Keratinocyte (primary cell): ENCODE measurements at regions not wholly inside any gene's neighbourhood (a gene's known extent, or its start where the extent isn't known, plus 50 kb on each side); places are given as distances from the start of the nearest gene placed in this dataset.

Experiments
- DNase-seq: peaks from one replicate; pipeline ENCODE4 v3.0.0-alpha.2; 2011; ENCODE audit warnings: low read depth, missing footprints, low spot score
- FAIRE-seq: peaks from 2 replicates; lab custom pipeline; 2011; peaks lifted over from hg19 to GRCh38; lab: Jason Lieb, UNC
- H2AFZ ChIP-seq: 2 replicates; pipeline ENCODE4 v1.6.0; 2012; ENCODE audit warnings: low read length, control low read depth, inconsistent platforms; ENCODE audit not compliant: control insufficient read depth
- H3K27ac ChIP-seq: 2 replicates; pipeline ENCODE4 v1.5.1; 2011; ENCODE audit warnings: low read length; ENCODE audit not compliant: control insufficient read depth, insufficient read depth
- H3K27me3 ChIP-seq: 3 replicates; pipeline ENCODE4 v1.6.0; 2011; ENCODE audit warnings: low read length; ENCODE audit not compliant: control insufficient read depth, insufficient read depth; ENCODE audit errors: extremely low read depth
- H3K36me3 ChIP-seq, 2 experiments: 2 replicates in 1 of 2; 3 replicates in 1 of 2; pipeline ENCODE4 v1.5.1; 2011; ENCODE audit warnings: low read length in 2 of 2, mild to moderate bottlenecking in 1 of 2; ENCODE audit not compliant: control insufficient read depth in 2 of 2, insufficient read depth in 2 of 2; ENCODE audit errors: extremely low read depth in 1 of 2
- H3K4me1 ChIP-seq: 3 replicates; pipeline ENCODE4 v1.5.1; 2011; ENCODE audit warnings: low read length; ENCODE audit not compliant: control insufficient read depth, insufficient read depth; ENCODE audit errors: extremely low read depth
- H3K4me2 ChIP-seq: 3 replicates; pipeline ENCODE4 v1.6.0; 2011; ENCODE audit warnings: low read depth, low read length; ENCODE audit not compliant: control insufficient read depth, insufficient read depth; ENCODE audit errors: extremely low read depth
- H3K4me3 ChIP-seq, 3 experiments: fragments of 200-600 bp in 1 of 3; sonication (generic) in 1 of 3; 2 replicates in 2 of 3; 3 replicates in 1 of 3; pipeline ENCODE4 v1.5.1; 2011 to 2016; ENCODE audit warnings: low read length in 3 of 3, mild to moderate bottlenecking in 3 of 3, control low read depth in 2 of 3, inconsistent platforms in 1 of 3, low read depth in 1 of 3, mixed read lengths in 1 of 3, mixed run types in 1 of 3, moderate library complexity in 1 of 3; ENCODE audit not compliant: control insufficient read depth in 2 of 3, insufficient read depth in 2 of 3; ENCODE audit errors: extremely low read depth in 1 of 3
- H3K79me2 ChIP-seq: 2 replicates; pipeline ENCODE4 v1.6.0; 2012; ENCODE audit warnings: low read length; ENCODE audit not compliant: control insufficient read depth, insufficient read depth
- H3K9ac ChIP-seq: 3 replicates; pipeline ENCODE4 v1.6.0; 2011; ENCODE audit warnings: low read length; ENCODE audit not compliant: control insufficient read depth, insufficient read depth; ENCODE audit errors: extremely low read depth
- H3K9me1 ChIP-seq: 3 replicates; pipeline ENCODE4 v1.6.0; 2011; ENCODE audit warnings: low read length; ENCODE audit not compliant: control insufficient read depth, insufficient read depth; ENCODE audit errors: extremely low read depth
- H3K9me3 ChIP-seq: 2 replicates; pipeline ENCODE4 v1.5.1; 2012; ENCODE audit warnings: low read depth, low read length; ENCODE audit not compliant: control insufficient read depth
- H4K20me1 ChIP-seq: 3 replicates; pipeline ENCODE4 v1.6.0; 2011; ENCODE audit warnings: low read length; ENCODE audit not compliant: control insufficient read depth, insufficient read depth; ENCODE audit errors: extremely low read depth
- CTCF ChIP-seq, 3 experiments: IDR thresholded peaks in 1 of 3; conservative IDR thresholded peaks in 1 of 3; optimal IDR thresholded peaks in 1 of 3; 2 replicates in 2 of 3; 3 replicates in 1 of 3; pipeline versions ENCODE3 to v1.5.1; 2011; ENCODE audit warnings: low read length in 3 of 3, mild to moderate bottlenecking in 3 of 3, moderate library complexity in 2 of 3, control low read depth in 1 of 3, inconsistent platforms in 1 of 3; ENCODE audit not compliant: insufficient read depth in 2 of 3; ENCODE audit errors: extremely low read depth in 1 of 3
- EZH2 ChIP-seq: IDR thresholded peaks from one replicate; pipeline ENCODE4 v1.6.1; 2012; ENCODE audit warnings: inconsistent platforms, mild to moderate bottlenecking, low read length, moderate library complexity
- dilution Hi-C: fragments of 300-500 bp; cut with MboI; formaldehyde crosslinking; loops from one replicate; pipeline ENCODE4 v1.7.0; 2020; ENCODE audit warnings: low sequenced_read_pairs; ENCODE audit not compliant: extremely low pct_ligation_motif_present

- FAIRE-seq = no peak
- TF ChIP-seq EZH2 (no peak), CTCF (optimal IDR thresholded peaks at IDR 0.05 in 1 of 3, IDR thresholded peaks at IDR 0.05 in 1 of 3, conservative IDR thresholded peaks at IDR 0.05 in 1 of 3; ENCODE audit: extremely low read depth in 1 of 3, insufficient read depth in 2 of 3, low read length in 3 of 3) (no peak)
- dilution Hi-C loops = no loop called here
Observed at GRCh38 chr7:54330216-54330800, 211.9 kb upstream of the VSTM2A start.

GRCh38 chr7:54331311-54331710 lies 210.9 kb upstream of the VSTM2A start:
- dilution Hi-C loops = no loop called here

More at GRCh38 chr7:54330216-54330800, 211.9 kb upstream of the VSTM2A start:
- no peaks in the 10 kb centered on the region for H4K20me1 ChIP-seq
- H3K4me3 ChIP-seq = no peak overlapping the region
- H2AFZ ChIP-seq = no peak overlapping the region
- H3K4me1 ChIP-seq = no peaks in the 10 kb centered on the region
- H3K36me3 ChIP-seq = no peaks in the 10 kb centered on the region
- no peaks in the 10 kb centered on the region for H3K9me3 ChIP-seq
- no peak overlapping the region for H3K4me2 ChIP-seq
- H3K9ac ChIP-seq = no peak overlapping the region
- H3K27ac ChIP-seq = no peak overlapping the region
- no peak for DNase-seq
- peaks cover 8% of the 10 kb centered on the region for H3K27me3 ChIP-seq
- H3K9me1 ChIP-seq = no peaks in the 10 kb centered on the region
- H3K79me2 ChIP-seq = no peaks in the 10 kb centered on the region

More at GRCh38 chr7:54331311-54331710, 210.9 kb upstream of the VSTM2A start:
- Histone ChIP-seq H3K79me2 (no peaks in the 10 kb centered on the region), H3K27ac (no peak overlapping the region), H3K9me1 (no peaks in the 10 kb centered on the region), H3K4me2 (no peak overlapping the region), H3K9me3 (no peaks in the 10 kb centered on the region), H3K9ac (no peak overlapping the region), H3K36me3 (no peaks in the 10 kb centered on the region), H3K4me1 (no peaks in the 10 kb centered on the region), H3K4me3 (no peak overlapping the region), H2AFZ (no peak overlapping the region), H4K20me1 (no peaks in the 10 kb centered on the region), H3K27me3 (peaks cover 8% of the 10 kb centered on the region)
- DNase-seq = no peak
- no peak for TF ChIP-seq CTCF (optimal IDR thresholded peaks at IDR 0.05 in 1 of 3, IDR thresholded peaks at IDR 0.05 in 1 of 3, conservative IDR thresholded peaks at IDR 0.05 in 1 of 3; ENCODE audit: extremely low read depth in 1 of 3, insufficient read depth in 2 of 3, low read length in 3 of 3)
- no peak for TF ChIP-seq EZH2
- FAIRE-seq = no peak
